Stimulated activated CD8-positive, alpha-beta memory T cell treated with anti-CD3 and anti-CD28 coated beads, Interleukin-4, amount 100 ng/mL, for 48 hours (primary cell): ENCODE measurements at regions not wholly inside any gene's neighbourhood (a gene's known extent, or its start where the extent isn't known, plus 50 kb on each side); places are given as distances from the start of the nearest gene placed in this dataset.
A peak's percentile ranks its signal among the peaks of the same experiment; 100 is the strongest.
"Not testable (repeated sequence)": the region's sequence is repeated elsewhere in the genome, so short reads cannot be mapped to it uniquely, and the experiment has no call there.

ENCODE experiments used
- DNase-seq: peaks from one replicate; pipeline ENCODE4 v3.0.0-alpha.2; 2020

- DNase-seq = no peak
These were observed 215.5 kb upstream of the KLF14 start for GRCh38 chr7:130949550-130949949.

DNA sequence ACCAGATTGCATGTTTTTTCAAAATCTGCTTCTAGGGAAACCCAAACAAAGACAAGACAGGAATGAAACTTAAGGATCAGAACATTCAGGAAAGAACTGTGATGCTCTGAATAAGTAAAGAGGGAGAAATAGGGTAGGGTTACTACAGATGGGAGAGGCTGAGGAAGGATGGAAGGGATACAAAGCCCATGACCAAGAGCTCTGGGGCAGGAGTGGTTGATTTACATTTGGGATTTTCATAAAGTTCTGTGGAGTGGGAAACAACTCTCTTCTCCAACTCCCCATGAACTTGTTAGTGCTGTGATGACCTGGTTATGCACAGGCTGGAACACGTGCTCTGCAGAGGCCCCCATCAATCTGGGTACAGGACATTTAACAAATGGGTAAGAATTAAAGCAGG, 216.0 kb upstream of the KLF14 start:
- DNase-seq = no peak

- DNase-seq = no peak
These were observed 216.7 kb upstream of the KLF14 start for GRCh38 chr7:130950741-130951140.

DNA sequence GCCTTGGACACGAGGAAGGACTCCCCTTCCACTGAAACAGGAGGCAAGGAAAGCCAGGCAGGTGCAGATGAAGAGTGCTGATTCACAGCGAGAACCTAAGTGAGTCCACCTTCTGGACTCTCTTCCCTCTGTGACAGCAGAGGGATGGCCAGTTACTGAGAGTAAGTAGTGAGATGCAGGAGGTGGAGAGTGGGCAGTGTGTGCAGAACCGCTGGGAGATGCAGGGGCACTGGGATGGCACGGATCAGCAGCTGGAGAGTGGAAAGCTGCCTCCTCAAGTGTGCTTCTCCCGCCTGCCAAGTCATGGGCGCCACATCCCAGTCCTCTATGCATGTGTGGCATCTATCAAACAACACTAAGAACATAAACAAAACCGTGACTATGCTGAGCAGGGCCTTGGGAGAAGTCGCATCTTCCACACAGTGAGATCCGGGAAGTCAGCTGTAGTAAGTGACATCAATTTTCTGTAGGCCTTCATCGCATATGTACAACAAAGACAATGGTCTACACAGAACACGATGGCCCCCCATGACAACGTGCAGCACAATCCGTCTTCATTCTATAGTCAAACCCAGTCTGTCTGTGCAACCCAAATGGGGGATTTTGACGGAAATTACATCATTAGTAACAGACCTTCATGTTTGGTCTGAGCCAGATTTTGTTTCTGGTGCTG, 217.4 kb upstream of the KLF14 start:
- DNase-seq = no peak

- no peak for DNase-seq
These were observed 218.2 kb upstream of the KLF14 start for GRCh38 chr7:130951976-130952876.

DNA sequence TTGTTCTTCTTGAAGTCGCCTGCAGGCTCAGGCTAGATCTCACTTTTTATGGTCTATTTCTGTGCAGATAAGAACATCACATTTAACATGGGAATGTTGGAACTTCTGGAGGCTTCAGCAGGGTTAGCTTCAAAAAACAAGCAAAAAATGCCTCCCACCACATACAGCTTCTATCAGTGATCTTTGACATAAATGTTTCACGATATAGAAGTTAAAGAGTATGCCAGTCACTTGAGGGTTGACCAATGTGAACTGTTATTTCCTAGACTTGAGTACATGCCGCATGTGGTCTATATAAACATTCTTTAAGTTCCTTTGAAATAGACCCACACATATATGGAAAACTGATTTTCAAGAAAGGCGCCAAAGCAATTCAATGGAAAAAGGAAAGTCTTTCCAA, 219.2 kb upstream of the KLF14 start:
- no peak for DNase-seq

GRCh38 chr7:130954918-130955564, 221.0 kb upstream of the KLF14 start:
- DNase-seq = no peak

DNA sequence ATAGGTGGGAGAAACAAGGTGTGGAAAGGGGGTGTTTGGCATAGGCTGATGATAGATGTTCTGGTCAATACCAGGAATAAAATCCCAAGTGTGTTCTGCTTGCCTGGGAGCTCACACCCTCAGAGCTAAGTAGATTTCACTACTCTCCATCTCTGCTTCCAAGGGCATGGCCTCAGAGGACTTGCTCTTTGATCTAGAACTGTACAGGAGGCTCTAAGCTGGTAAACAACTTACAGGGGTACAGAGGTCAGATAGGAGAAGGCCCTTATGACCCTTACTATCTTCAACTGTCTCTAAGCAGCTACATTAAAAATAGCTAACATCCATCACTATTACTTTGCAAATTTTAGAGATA, 221.5 kb upstream of the KLF14 start:
- DNase-seq = no peak

DNA sequence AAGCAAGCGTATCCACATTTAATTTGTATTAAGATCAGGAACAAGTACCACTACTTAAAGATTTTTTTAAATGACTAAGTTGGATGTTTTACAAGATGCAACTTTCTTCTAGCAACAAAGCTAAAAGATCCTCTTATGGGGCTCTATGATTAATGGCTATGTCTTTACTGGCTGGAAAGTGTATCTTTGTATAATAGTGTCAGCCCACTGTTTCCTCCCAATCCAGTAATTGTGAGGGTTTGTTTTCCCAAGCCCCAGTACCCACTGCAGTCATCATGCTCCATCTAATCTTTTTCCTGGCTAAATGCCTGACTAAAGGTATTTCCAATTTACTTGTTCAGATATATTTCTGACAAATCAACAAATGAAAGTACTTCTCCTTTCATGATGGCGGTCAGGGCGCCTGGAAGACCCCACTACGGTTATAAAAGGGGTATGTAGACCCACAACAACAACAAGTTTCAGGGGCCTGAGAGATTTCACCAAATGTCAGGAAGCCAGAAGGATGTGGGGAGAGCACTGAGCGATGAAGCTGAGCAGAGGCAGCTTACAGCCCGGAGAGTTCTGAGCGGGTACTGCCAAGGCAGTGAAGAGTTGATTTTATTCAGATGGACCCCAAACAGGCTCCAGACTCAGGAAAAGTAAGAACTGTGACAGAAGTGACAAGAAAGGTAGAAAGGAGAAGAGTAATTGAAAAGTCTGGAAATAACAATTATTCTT, 222.6 kb upstream of the KLF14 start:
- DNase-seq = no peak

- DNase-seq = no peak
These were observed 223.1 kb upstream of the KLF14 start for GRCh38 chr7:130957137-130957513.

DNA sequence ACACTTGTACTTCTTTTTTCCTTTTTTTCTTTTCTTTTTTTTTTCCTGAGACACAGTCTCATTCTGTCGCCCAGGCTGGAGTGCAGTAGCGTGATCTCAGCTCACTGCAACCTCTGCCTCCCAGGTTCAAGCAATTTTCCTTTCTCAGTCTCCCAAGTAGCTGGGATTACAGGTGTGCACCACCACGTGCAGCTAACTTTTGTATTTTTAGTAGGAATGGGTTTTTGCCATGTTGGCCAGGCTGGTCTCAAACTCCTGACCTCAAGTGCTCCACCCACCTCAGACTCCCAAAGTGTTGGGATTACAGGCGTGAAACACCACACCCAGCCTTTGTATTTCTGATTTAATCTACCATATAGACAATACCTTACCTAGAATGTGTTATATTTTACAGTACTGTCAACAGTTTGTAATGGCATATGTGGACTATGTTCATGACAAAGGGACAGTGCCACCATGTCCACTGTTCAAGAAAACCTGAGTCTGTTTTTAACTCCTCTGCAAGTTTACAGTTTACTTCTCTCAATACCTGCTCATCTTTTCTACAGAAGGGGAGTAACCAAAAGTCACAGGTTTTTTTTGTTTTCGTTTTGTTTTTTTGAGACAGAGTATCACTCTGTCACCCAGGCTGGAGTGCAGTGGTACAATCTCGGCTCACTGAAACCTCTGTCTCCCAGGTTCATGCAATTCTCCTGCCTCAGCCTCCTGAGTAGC, 223.9 kb upstream of the KLF14 start:
- not testable (repeated sequence) for DNase-seq

- no peak for DNase-seq
These were observed 224.8 kb upstream of the KLF14 start for GRCh38 chr7:130958846-130959245.

DNA sequence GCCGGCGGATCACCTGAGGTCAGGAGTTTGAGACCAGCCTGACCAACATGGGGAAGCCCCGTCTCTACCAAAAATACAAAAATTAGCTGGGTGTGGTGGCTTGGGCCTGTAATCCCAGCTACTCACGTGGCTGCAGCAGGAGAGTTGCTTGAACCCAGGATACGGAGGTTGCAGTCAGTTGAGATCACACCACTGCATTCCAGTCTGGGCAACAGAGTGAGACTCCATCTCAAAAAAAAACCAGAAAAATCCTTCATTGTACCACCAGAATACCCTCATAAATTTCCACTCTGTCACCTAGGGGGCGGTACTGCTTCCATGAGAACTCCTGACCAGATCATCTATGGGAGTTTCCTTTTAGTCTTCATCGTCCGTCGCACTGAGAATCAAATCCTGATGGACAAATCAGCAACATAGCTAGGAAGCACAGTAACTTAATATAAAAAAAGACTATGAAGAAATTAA, 225.8 kb upstream of the KLF14 start:
- no peak for DNase-seq

- DNase-seq = no peak
These were observed 226.4 kb upstream of the KLF14 start for GRCh38 chr7:130960208-130960988.

DNA sequence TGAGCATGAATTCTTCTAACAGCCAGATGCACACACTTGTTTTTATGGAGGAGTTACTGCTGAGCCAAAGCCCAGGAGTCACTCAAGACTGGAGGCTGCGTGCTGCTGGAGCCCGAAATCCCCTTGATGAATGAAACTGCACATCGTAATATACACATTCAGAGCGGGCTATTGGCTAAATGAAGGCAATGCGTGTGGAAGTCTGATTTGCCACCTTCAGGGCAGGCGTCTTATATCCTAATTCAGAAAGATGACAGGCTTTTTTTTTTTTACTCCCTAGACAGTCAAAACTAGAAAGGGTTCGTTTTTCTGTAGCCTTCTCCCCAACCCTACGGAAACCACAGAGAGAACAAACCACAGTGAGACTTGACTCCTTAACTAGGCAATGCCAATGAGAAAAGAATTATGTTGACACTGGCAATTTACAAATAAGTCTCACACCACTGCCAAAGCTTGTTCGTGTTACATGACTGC, 227.2 kb upstream of the KLF14 start:
- peak; percentile 81 for DNase-seq

DNA sequence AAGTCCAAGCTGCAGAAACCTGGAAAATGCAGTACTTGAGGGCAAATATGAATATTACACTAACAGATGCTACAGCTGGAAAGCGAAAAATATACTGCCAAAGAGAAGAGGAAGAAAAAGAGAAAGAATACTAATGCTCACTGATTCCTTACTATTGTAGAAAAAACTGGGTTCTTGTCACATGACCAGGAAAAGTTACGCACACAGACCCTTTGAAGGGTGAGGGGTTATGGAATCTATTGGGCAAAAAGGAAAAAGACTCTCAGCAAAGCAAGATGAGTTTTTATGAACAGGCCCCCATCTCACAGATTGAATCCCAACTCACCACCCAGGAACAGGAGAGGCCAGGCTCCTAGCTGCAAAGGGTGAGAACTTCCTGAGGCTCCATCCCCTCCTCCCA, 228.1 kb upstream of the KLF14 start:
- DNase-seq = no peak

- no peak for DNase-seq
These were observed 229.3 kb upstream of the KLF14 start for GRCh38 chr7:130963339-130963738.

DNA sequence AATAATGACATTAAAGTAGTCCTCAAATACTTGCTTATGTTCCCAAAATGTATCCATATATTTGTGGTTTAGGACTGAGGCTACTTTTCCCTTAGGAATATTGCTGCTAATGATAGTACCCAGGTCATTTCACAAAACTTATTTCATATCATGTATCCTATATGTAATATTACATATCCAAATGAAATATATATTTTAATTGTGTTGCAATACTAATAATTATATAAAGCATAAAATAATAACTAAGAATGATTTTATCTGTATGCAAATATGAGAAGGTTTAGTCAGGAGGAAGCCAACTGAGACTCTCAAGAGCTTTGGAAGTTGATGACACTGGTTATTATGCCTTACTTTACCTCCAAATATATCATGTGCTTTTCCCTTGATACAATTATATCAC, 231.5 kb upstream of the KLF14 start:
- no peak for DNase-seq

- DNase-seq = no peak
These were observed 232.4 kb upstream of the KLF14 start for GRCh38 chr7:130966246-130967009.

GRCh38 chr7:130970196-130970595, 236.2 kb upstream of the KLF14 start:
- DNase-seq = no peak

DNA sequence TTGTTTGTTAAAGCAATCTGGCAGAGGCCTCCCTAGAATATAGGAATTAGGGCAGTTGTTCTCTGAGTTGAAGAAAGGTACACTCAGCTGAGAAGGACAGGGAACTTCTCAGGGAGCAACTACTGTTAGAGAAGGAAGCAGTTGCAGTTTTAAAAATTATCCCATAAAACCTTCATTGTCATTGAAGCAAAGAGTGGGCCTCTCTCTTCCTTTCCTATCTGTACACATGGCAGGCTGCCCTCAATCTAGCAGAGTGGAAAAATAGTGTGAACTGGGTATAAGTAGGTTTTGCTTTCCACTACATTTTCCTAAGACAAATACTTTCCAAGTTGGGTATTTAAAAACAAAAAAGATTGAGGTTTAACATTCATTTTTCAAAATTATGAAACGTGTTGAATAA, 236.7 kb upstream of the KLF14 start:
- no peak for DNase-seq
